NCI-H510A (cell line): ENCODE measurements at regions not wholly inside any gene's neighbourhood (a gene's known extent, or its start where the extent isn't known, plus 50 kb on each side); places are given as distances from the start of the nearest gene placed in this dataset.

Experiments
- DNase-seq: peaks from one replicate; lab custom pipeline; 2025; lab: John Stamatoyannopoulos, UW

DNA sequence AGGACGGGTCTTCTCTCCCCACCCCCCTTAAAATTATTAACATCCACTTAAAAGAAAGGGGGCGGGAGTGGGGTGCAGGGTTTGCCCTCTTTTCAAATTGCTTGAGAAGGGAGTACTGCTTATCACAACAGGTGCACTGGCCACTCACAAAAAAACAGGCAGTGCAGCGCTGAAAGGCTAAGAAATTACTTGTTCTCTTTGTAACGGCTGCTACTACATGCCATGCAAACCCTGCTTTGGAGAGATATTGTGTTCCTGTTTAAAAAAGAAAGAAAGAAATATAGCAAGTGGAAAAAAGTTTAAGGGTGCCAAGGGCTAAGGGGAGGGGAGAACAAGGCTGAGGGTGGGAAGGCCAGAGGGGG lies 312.7 kb upstream of the JARID2 start:
- DNase-seq: no peak

DNA sequence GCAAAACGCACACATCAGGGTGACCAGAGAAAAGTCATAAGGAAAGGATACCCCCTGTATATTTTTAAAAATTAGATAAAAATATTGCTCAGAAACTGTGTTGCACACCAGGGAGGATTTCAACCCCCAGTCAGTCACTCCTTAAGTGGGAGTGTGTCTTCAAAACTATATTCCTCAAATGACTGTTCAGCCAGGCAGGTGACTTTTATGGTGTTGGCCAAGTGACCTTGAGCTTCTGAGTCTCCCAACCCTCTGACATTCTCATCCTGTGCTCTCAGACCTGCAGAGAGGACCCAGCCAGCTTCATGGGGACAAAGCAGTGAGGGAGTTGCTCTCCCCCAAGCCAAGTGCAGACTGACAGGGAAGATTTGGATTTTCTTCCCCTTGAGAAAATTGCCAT lies 311.9 kb upstream of the JARID2 start:
- DNase-seq: no peak

DNA sequence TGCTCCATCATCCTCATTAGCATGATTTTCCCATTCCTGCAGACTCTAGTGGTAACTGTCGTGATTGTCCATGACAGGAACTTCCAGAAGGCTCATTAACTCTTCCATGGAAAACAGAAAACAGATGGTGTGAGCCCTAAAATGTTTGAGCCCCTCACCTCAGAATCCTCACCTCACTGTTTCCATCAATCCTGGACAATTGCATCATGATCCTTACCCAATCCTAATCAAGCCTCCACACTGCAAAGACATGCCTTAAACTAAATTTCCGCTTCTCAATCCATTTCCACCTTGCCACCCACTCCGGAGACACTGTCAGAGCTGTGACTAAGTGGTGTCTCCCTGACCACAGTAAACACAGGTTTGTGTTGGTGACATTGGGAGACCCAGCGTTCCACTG lies 311.0 kb upstream of the JARID2 start:
- DNase-seq: no peak

DNA sequence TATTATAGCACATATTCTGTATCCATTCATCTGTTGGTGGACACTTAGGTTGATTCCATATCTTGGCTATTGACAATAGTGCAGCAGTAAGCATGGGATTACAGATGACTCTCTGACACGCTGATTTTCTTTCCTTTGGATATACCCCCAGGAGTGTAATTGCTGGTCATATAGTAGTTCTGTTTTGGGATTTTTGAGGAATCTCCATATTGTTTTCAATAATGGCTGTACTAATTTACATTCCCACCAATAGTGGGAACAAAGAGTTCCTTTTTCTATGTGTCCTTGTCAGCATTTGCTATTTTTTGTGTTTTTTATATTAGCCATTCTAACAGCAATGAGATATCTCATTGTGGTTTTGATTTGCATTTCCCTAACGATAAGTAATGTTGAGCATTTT lies 309.0 kb upstream of the JARID2 start:
- DNase-seq: no peak

DNA sequence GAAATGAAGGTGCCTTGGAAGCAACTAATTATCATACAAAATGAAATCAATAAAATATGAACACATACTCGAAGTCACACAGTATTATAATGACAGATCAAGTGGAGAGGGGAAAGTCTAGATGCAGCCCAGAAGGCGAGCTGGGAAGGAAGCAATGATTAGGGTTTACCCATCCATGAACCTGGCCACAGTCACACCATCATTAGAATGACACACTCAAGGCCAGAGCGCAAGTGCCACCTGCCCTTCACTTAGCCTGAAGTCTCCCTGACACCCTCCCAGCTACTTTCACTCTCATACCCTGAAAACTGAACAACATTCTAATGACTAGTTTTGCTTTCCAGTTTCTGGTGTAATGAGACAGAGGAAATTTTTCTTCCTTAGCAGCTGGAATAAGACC lies 302.8 kb upstream of the JARID2 start:
- DNase-seq: no peak

GRCh38 chr6:14944593-14944992 lies 301.3 kb upstream of the JARID2 start:
- no peak for DNase-seq

GRCh38 chr6:14945461-14946185 lies 300.2 kb upstream of the JARID2 start:
- DNase-seq: no peak

DNA sequence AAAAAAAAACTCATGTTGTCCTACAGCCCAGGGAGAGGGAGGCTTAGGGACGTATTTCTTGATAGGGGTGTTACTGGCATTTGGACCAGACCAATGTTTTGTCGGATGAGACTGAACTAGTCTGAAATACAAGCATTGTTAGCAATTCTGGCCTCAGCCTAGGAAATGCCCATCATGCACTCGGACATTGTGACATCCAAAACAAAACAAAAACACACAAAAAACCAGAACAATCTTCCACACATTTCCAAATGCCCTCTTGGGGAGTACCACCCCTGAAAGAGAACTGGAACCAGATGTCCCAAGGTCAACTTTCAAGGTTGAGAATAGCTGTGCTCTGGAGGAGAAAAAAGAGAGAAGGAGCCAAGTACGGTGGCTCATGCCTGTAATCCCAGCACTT lies 299.1 kb upstream of the JARID2 start:
- DNase-seq: no peak

DNA sequence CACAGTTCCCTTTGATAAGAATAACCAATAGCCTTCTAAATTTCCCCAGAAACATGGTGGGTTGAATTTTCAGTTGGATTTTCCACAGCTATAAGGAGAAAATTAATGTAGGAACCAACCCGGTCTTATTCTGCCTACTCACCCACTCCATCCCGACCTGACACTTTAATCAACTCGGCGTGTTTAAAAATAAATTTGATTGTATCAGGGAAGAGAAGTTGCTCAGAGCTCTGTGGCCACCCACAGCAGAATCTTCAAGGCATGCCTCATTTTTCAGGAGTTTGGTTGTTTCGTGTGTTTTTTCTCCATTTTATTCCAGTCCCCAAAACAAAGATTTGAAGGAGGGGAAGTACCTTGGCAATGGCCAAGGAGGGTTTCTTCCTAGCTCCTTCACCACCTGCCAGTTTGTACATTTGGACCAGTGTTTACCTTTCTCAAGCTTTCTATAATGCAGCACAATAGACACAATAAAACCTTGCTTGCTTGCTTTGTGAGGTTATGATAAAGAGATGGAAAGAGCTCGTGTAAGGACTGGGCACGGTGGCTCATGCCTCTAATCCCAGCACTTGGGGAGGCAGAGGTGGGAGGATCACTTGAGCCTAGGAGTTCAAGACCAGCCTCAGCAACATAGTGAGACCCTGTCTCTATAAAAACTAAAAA lies 297.2 kb upstream of the JARID2 start:
- no peak for DNase-seq

- DNase-seq: no peak
These were observed 295.5 kb upstream of the JARID2 start for GRCh38 chr6:14950103-14950969.

GRCh38 chr6:14950970-14951276 lies 294.9 kb upstream of the JARID2 start:
- DNase-seq: no peak

DNA sequence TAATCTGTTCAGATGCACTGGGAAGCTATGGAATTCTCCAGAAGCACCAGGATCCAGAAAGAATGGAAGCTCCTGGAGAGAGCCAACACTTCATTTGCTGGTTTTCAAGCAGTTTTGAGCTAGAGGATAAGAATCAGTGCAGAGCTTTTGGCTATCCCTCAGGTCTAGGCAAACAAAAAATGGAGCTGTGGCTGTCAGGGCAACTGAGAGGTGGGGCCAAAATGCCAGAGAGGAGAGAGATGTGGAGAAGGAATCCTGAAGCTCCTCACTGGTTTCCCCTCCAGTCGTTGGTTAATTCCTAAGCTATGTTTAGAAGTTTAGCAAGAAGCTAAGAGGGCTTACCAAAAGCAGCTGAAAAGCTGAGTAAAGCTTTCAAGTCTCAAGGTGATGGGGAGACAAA lies 294.2 kb upstream of the JARID2 start:
- DNase-seq: no peak

- DNase-seq: no peak
These were observed 292.0 kb upstream of the JARID2 start for GRCh38 chr6:14953836-14954235.

DNA sequence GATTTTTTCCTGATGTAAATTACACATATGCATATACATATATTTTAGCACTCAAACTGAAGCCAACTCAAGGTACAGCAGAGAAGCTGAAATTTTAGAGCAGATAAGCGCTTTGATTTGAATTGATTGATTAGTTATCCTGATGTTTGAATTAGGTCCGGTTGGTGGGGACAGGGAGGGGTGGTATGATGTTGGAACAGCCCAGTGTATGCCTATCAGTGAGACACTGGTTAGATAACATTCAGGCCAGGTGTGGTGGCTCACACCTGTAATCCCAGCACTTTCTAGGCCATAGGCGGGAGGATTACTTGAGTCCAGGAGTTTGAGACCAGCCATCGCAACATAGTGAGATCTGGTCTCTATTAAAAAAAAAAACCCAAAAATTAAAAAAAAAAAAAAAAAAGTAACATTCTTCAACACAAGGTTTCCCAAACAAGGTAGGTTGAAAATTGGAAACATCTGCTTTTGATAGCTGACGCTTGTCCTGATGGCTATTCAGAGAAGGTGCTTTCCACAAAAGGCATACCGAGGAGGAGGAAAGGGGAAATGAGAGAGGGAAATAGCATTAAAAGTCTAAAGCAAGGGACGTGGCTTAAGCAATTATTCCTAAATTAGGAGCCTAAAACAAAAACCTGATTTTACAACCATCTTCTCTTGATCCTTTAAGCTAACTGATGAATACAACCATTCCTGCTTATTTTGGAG lies 288.4 kb upstream of the JARID2 start:
- no peak for DNase-seq

- DNase-seq: no peak
These were observed 286.5 kb upstream of the JARID2 start for GRCh38 chr6:14959324-14959885.

- DNase-seq: no peak
These were observed 281.2 kb upstream of the JARID2 start for GRCh38 chr6:14964556-14965270.

GRCh38 chr6:14965424-14966075 lies 280.3 kb upstream of the JARID2 start:
- no peak for DNase-seq

- DNase-seq: no peak
These were observed 279.6 kb upstream of the JARID2 start for GRCh38 chr6:14966096-14966905.

DNA sequence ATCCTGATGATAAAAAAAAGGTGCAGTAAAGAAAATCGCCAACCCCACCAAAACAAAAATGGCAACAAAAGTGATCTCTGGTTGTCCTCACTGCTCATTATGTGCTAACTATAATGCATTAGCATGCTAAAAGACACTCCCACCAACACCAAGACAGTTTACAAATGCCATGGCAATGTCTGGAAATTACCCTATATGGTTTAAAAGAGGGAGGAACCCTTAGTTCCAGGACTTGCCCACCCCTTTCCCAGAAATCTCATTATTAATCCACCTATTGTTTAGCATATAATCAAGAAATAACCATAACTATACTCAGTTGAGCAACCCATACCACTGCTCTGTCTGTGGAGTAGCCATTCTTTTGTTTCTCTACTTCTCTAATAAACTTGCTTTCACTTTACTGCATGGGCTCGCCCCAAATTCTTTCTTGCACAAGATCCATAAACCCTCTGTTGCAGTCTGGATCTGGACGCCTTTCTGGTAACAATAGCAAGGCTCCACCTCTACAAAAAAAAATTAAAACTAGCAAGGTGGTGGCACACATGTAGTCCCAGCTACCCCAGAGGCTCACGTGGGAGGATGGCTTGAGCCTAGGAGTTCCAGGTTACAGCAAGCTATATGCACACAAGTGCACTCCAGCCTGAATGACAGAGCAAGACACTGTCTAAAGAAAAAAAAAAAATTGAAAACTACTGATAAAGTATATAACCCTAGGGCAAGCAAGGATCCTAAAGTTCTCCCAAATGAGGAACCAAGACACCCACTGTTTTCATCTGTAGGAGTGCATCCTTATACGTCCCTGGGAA lies 278.8 kb upstream of the JARID2 start:
- DNase-seq: no peak
